GM18511 (cell line): ENCODE measurements at regions not wholly inside any gene's neighbourhood (a gene's known extent, or its start where the extent isn't known, plus 50 kb on each side); places are given as distances from the start of the nearest gene placed in this dataset.

Source experiments
- ATAC-seq: cut with Tn5 transposase; IDR thresholded peaks from one replicate; pipeline ENCODE4 v1.9.1; 2021; ENCODE audit warnings: mild to moderate bottlenecking, moderate library complexity; ENCODE audit not compliant: unreplicated experiment

- no peak for ATAC-seq
Observed at GRCh38 chr4:85246055-85246454, 228.9 kb upstream of the ARHGAP24 start.

GRCh38 chr4:85250852-85251251 is 224.1 kb upstream of the ARHGAP24 start:
- ATAC-seq, result no peak

GRCh38 chr4:85257817-85258370 is 217.1 kb upstream of the ARHGAP24 start:
- no peak for ATAC-seq

GRCh38 chr4:85260064-85260463 is 214.9 kb upstream of the ARHGAP24 start:
- no peak for ATAC-seq

GRCh38 chr4:85265234-85265633 is 209.7 kb upstream of the ARHGAP24 start:
- ATAC-seq, result no peak

GRCh38 chr4:85268188-85268587 is 206.8 kb upstream of the ARHGAP24 start:
- no peak for ATAC-seq

- no peak for ATAC-seq
Observed at GRCh38 chr4:85268961-85269360, 206.0 kb upstream of the ARHGAP24 start.

GRCh38 chr4:85274955-85275354 is 200.0 kb upstream of the ARHGAP24 start:
- ATAC-seq, result no peak

GRCh38 chr4:85280963-85281362 is 194.0 kb upstream of the ARHGAP24 start:
- ATAC-seq, result no peak

GRCh38 chr4:85291226-85291625 is 183.7 kb upstream of the ARHGAP24 start:
- no peak for ATAC-seq

- no peak for ATAC-seq
Observed at GRCh38 chr4:85298037-85298436, 176.9 kb upstream of the ARHGAP24 start.

GRCh38 chr4:85302193-85302736 is 172.7 kb upstream of the ARHGAP24 start:
- no peak for ATAC-seq

GRCh38 chr4:85302756-85303155 is 172.2 kb upstream of the ARHGAP24 start:
- no peak for ATAC-seq

- ATAC-seq, result no peak
Observed at GRCh38 chr4:85318415-85318814, 156.5 kb upstream of the ARHGAP24 start.

GRCh38 chr4:85358831-85359230 is 116.1 kb upstream of the ARHGAP24 start:
- no peak for ATAC-seq

- no peak for ATAC-seq
Observed at GRCh38 chr4:85362550-85362949, 112.4 kb upstream of the ARHGAP24 start.

- no peak for ATAC-seq
Observed at GRCh38 chr4:85367815-85368214, 107.1 kb upstream of the ARHGAP24 start.

- no peak for ATAC-seq
Observed at GRCh38 chr4:85368240-85368639, 106.7 kb upstream of the ARHGAP24 start.

GRCh38 chr4:85368932-85369331 is 106.0 kb upstream of the ARHGAP24 start:
- no peak for ATAC-seq

- peak; percentile 17 for ATAC-seq
Observed at GRCh38 chr4:85369703-85370380, 105.1 kb upstream of the ARHGAP24 start.

GRCh38 chr4:85370400-85371032 is 104.4 kb upstream of the ARHGAP24 start:
- peak; percentile 94 for ATAC-seq

GRCh38 chr4:85372966-85373365 is 102.0 kb upstream of the ARHGAP24 start:
- ATAC-seq, result no peak
